GM18526 (cell line): ENCODE measurements at regions not wholly inside any gene's neighbourhood (a gene's known extent, or its start where the extent isn't known, plus 50 kb on each side); places are given as distances from the start of the nearest gene placed in this dataset.

Source experiments
- POLR2A ChIP-seq: IDR thresholded peaks from 3 replicates; pipeline ENCODE4 v1.6.1; 2011; ENCODE audit not compliant: insufficient read length; ENCODE audit errors: extremely low read depth

DNA sequence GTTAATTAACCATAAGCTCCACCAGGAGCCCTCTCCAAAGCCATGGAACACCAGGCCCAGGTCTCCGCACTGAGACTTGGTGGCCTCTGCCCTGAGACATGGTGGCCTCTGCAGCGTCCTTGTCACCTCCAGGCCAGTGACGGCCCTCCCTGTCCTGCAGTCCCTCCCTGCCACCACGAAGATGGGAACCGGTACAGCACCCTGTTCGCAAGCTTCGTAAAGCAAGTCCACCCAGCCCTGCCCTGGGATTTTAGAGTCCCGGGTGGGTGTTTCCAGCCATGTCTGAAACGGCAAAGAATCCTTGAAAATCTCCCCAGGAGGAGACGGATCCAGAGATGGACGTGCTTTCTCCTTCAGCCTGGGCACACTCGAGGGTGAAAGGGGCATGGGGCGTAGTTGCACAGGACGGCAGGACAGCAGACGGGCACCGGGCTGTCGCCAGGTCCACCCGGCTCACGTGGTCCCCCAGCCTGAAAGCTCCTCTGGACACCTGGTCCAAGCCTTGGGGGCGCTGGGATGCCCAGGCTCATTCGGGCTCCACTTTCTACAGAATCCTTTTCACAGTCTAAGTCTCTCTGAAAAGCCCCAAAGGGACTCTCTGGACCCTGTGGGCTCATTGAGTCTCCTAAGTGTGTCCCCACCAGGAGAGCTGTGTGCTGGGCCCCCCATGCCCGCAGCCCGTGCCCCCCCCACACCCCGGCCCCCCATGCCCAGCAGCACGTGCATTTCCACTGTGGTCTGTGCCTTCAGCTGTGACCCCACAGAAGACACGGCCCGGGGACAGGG, 456.2 kb downstream of the BRD1 start:
- TF ChIP-seq POLR2A: no peak

DNA sequence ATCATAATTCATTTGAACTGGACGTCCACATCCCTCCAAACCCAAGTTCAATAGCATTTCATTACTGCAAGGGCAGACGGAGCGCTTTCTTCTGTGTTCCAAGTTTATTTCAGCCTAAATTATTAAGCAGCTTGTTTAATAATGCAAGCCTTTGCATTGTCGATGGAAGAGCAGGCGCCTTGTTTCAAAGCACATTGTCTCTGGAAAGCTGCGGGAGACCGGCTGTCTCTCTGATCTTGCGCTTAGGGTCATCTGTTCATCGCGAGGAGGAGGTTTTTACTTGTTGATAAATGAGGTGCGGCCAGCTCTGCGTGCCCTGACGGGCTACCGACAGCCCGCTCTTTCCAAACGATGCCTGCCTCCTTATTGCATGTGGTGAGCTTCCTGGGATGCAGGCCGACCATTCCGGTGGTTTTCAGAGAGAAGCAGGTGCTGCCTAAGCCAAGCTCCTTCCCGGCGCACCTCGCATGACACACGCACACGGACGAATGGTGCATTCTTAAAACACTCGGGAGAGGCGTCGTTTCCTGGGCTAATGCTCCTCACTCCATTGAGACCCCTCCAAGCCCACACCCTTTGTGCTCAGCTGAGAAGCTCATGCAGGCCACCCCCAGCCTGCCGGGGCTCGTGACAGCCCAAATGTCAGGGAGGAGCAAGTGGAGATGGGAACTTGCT, 456.9 kb downstream of the BRD1 start:
- TF ChIP-seq POLR2A: no peak

DNA sequence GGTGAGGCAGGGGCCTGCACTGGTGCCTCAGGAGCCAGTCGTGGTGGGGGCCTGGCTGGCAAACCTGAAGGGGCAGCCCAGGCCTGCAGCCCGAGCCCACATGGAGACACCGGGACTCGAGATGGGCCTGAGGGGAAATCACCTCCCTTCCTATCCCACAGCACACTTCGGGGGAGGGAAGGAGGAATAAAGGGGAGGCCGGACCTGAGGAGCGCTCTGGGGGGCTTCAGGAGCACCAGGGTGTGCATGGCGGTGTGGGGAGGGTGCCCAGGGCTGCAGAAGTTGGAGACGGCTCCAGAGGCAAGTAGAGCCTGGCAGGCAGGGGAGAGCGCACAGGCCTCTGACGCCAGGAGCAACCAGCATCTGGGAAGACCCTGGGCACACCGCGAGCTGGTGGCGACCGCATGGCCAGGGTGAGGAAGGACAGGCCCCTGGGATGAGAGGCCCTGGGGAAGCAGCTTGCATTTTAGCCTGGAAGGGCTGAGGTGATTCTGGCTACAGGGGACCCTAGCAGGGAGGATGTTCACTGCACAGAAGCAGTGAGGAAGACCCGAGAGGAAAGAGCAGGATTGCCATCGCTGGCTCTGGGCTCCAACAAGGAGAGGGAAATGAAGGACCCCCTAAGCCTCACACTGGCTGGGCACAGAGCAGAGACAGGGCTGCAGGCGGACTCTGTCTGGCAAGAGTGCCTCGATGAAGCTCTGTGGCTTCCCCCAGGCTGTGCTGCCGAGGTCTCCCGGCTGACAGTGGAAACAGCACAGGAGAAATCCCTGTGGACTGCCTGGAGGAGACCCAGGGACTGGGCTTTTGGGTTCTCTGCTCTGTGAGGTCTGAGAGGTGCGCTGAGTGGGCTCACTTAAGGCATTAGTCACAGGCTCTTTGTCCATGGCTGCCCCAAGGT, 457.7 kb downstream of the BRD1 start:
- no peak for TF ChIP-seq POLR2A

DNA sequence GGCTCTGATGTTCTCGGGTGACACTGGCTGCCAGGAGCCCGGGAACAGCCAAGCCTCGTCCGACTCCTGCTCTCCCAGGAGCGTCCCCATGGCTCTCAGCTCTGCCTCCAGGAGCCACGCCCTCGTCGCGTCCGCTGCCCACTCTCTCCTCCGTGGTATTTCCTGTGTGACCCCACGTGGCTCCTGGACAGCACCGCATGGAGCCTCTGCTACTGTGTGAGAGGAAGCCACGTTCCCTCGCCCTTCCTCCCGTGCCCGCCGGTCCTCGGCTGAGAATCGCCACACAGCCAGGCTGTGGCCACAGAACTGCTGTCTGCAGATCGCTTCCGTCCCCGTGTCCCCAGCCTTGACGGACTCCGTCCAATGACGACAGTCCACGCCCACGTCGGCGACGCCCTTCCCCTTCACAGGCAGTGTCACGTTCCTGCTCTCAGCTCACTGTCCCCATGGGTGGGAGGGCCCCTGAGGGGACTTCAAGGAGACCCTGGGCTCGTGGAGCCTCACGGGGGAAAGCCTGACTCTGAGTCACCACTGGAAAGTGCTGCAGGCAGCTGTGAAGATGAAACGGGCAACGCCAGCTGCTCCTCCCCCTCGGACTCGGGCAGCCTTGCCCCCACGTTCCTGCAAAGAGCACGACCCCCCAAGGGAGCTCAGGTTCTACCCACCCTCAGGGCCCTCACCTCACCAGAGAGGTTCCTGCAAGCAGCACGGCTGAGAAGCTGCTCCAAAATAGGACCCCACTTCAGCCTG, 458.5 kb downstream of the BRD1 start:
- TF ChIP-seq POLR2A: no peak

DNA sequence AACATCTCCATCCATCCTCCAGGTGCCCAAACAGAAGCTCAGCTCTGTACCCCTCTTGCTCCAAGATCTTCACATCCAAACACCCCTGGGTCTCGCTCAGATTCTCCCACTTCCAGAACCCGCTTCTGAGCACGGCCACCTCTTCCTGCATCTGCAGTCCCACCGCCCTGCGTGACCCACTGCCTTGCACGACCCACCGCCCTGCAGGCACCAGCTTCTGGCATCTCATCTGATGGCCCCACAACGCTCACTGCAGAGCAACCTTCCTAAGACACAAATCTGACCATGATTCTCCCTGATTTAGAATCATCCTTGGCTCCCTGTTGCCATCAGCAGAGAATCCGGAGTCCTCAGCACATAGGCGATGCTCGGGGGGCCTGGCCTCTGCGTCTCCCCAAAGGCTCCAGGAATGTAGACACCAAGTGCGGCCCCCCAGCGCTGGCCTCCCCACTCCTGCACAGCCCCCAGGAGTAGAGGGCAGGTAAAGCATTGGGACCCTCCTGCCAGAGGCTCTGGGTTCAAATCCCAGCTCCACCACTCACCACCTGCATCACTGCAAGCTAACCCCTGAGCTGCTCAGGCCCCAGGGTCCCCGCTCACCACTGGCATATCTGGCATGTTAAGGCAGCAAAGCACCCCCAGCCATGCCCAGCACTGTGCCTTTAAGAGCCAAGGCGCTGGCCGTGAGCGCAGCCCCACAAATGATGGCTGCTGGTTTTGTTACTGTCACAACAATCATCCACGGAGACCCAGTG, 459.3 kb downstream of the BRD1 start:
- no peak for TF ChIP-seq POLR2A

DNA sequence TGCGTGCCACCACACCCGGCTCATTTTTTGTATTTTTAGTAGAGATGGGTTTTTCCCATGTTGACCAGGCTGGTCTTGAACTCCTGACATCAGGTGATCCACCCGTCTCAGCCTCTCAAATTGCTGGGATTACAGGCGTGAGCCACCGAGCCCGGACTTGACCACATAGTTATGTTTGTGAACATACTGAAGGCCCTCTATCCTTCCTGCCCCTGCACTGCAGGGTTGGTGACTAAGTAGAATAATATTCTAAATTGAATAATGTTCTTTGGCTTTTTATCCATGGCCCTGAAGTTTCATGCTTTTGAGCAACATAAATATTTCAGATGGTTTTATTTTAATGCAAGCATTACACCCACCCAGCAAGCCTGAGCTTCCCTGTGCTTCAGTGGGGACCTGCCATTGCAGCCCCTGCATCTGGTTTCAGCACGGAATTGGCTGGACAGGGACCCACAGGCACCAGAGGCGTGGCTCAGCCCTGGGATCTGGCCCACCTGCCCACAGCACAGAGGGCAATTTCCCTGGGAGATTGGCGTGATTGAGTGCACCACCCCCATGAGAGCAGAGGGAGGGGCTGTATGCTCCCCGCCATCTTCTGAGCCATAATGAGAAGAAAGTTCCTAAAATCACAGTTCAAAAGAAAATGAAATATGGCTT, 460.5 kb downstream of the BRD1 start:
- TF ChIP-seq POLR2A: no peak

DNA sequence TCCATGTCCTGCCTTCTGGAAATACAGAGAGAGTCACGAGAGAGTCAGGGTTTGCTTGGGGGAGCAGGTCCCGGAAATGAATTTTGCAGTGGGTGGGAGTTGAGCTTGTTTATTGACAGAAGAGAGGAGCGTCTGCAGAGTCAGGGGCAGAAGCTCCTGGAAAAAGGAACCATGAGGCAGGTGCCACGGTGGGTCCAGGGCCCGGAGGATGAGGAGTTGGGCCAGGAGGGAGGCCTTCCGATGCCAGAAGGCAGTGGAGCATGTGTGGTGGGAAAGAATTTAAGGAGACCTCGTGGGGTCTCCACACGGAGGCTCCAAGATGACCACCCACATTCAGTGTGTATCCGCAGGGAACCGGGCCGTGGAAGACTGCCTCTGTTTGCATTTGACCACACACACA, 461.2 kb downstream of the BRD1 start:
- no peak for TF ChIP-seq POLR2A

DNA sequence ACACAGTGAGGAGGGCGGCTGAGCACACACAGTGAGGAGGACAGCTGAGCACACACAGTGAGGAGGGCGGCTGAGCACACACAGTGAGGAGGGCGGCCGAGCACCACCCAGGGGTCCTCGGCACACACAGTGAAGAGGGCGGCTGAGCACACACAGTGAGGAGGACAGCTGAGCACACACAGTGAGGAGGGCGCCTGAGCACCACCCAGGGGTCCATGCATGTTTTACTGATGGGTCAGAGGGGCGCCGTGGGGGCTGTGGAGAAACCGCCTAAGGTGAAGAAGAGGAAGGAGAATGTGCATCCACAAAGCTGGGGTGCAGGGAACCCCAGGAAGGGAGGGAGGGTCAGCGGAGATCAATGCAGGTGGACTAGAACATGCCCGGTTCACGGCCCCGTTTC, 461.8 kb downstream of the BRD1 start:
- no peak for TF ChIP-seq POLR2A

DNA sequence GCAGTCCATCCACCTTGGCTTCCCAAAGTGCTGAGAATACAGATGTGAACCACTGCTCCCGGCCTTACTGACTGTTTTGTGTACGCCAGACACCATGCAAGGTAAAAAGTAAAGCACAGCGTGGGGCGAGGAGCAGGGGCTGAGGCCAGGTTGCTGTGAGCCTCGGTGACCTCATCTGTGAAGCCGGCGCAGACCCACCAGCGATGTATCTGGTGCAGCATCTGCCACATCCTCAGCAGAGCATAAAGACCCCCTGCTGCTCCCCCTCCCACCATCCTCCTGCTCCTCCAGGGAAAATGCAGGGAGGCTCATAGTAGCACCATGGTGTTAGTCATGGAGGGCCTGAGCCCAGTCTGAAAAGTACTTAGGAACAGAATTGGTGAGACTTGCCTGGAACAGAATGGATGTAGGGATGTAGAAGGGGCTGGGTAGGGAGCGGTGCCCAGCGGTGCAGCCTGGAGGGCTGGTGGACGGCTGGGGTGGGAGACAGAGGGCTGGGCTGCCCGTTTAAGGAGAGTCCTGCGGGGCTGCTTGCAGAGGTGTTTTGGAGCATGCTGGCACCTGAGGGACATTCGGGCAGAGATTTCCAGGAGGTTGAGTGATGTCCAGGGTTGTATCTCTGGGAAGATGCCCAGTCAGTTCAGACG, 462.4 kb downstream of the BRD1 start:
- no peak for TF ChIP-seq POLR2A

DNA sequence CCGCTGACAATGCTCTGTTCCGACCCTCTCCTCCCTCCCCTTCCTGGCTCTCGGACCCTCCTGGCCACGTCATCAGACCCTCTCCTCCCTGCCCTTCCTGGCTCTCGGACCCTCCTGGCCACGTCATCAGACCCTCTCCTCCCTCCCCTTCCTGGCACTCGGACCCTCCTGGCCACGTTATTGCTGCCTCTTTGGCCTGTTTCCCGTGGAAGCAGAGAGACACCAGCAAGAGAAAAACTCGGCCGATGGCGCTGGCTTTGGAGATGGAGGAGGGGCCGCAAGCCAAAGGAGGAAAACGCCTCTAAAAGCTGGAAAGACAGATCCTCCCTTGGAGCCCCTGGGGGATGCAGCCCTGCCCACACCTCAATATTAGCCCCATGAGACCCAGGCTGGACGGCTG, 463.3 kb downstream of the BRD1 start:
- no peak for TF ChIP-seq POLR2A

DNA sequence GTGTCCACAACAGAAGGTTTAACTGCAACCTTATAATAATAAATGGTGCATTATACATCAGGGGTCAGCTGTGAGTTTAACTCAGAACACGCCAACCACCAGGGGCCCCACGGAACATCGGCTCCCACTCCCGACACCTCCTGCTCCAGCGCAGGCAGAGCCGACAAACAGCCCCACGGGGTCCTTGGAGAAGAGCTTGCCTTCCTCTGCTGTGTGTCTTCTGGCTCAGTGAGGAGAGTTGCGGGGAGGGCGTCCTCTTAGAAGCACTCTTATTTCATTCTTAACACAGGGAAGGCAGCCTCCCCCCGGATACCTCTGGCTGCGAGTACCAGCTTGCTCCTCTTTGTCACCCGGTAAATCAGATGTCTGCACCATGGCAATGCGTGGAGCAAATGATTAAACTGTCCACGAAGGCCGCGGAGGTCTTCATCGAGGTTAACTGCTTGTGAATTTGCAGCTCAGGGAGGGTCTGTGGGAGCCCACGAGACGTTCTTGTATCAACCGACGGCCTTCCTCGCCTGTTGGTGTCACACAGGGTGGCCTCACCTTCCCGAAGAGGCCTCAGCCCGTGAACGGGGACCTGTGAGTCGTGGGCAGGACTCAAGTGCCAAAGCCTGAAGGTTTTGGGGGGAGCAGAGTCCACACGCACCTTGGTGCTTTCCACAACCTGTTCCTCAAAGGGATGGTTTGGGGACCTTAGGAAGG, 464.0 kb downstream of the BRD1 start:
- TF ChIP-seq POLR2A: no peak

DNA sequence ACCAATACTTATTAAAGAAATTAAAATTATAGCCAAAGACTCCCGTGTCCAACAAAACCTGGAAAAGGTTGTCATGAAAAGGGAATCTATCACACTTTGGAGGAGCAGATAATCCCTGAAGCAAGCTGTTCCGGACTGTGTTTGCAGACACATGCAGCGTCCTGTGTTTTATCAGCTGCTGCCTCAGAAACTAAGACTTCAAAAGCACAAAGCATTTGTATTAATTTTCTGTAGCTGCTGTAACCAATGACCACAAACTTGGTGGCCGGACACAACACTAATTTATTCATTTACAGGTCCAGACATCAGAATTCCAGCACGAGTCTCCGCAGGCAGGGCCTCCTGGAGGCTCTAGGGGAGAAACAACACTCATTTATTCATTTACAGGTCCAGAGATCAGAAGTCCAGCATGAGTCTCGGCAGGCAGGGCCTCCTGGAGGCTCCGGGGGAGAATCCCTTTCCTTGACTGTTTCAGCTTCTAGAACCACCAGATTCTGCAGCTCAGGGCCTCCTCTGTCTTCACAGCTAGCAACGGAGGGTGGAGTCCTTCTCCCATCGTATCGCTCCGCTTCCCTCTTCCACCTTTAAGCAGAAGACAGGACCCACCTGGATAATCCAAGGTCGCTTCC, 465.3 kb downstream of the BRD1 start:
- no peak for TF ChIP-seq POLR2A

DNA sequence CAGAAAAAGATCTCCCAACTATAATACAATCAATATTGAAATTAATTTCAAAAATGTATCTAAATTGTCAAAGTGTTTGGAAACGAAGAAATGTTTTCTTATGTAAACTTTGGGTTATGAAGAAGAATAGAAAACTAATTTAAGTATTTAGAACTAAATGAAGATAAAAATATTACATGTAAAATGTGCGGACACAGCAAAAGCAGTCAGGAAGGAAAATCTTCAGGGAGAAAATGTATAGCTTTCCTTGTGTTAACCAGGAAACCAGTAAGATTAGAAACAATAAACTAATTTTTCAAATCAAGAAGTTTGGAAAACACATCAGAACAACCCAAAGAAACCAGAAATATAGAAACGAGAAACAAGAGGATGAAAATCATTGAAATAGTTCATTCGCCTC, 466.5 kb downstream of the BRD1 start:
- no peak for TF ChIP-seq POLR2A

DNA sequence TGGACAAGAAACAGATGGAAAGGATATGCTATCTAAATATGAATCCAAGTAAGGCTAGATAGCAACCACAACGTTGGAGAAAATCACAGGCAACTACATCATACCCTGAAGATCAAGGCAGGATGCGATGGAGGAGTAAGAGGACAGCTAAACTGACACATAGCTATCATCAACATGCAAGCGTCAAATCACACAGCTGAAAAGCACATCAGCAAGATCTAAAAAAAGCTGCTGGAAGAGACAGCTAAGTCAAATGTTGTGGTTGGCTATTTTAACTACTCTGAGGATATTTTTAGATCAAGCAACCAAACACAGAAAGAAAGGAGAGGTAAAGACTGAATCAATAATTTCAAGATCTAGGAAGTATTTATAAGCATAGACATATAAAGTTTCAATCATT, 466.9 kb downstream of the BRD1 start:
- TF ChIP-seq POLR2A: no peak
